Ascending aorta (tissue), 2 donors: ENCODE measurements at regions not wholly inside any gene's neighbourhood (a gene's known extent, or its start where the extent isn't known, plus 50 kb on each side); places are given as distances from the start of the nearest gene placed in this dataset.
"Not testable (repeated sequence)": the region's sequence is repeated elsewhere in the genome, so short reads cannot be mapped to it uniquely, and the experiment has no call there.

ENCODE experiments used
- DNase-seq, 2 donors: peaks; one replicate each; pipeline ENCODE4 v3.0.0-alpha.2; 2019; ENCODE audit warnings: low spot score in 2 of 2
- H3K27ac ChIP-seq, 2 donors: fragments of 200-600 bp; sonication (generic); one replicate each; pipeline ENCODE4 v1.5.1; 2016 to 2017; ENCODE audit warnings: mild to moderate bottlenecking in 1 of 2
- H3K27me3 ChIP-seq: fragments of 200-600 bp; sonication (generic); one replicate; pipeline ENCODE4 v1.5.1; 2017
- H3K36me3 ChIP-seq, 2 donors: fragments of 200-600 bp; sonication (generic); one replicate each; pipeline ENCODE4 v1.5.1; 2016
- H3K4me1 ChIP-seq, 2 donors: fragments of 200-600 bp; sonication (generic); one replicate each; pipeline ENCODE4 v1.5.1; 2016 to 2017; ENCODE audit warnings: mild to moderate bottlenecking in 1 of 2
- H3K4me3 ChIP-seq, 2 donors: fragments of 200-600 bp; sonication (generic); one replicate each; pipeline ENCODE4 v1.5.1; 2016 to 2017; ENCODE audit warnings: mild to moderate bottlenecking in 1 of 2
- H3K9me3 ChIP-seq, 2 donors: fragments of 200-600 bp; sonication (generic); one replicate each; pipeline ENCODE4 v1.5.1; 2016
- intact Hi-C: fragments of 100-400 bp; cut with DNase I; formaldehyde crosslinking; loops from one replicate; pipeline ENCODE4 v1.15.1; 2023
- TF ChIP-seq, protein P1 (sequence below), 3 experiments: fragments of 200-600 bp in 2 of 3; fragments of 450-650 bp in 1 of 3; sonication (generic) in 2 of 3; IDR thresholded peaks; one replicate each; pipeline ENCODE4 v1.5.1; 2016 to 2019; ENCODE audit warnings: antibody characterized with exemption in 3 of 3, mild to moderate bottlenecking in 1 of 3, moderate library complexity in 1 of 3

DNA sequence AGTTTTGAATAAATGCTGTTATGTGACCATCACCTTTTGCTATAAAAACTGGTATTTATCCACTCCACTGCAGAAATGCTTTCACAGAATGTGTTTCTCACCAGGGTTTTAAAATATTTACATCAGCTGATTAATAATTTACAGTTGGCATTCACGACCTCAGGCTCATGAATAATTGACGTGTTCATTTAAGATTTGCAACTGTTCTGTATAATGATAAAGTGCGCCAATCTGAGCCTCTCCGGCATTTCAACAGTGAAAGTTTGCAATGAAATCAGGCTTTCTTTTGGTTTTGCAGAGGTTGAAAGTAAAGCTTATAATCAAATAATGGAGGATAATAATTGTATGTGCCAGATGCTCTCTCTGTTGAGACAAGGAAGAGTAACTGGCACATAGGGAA, 434.9 kb downstream of the ICE1 start:
- Histone ChIP-seq H3K9me3 (no peaks in the 10 kb centered on the region), H3K27ac (no peak overlapping the region), H3K27me3 (no peaks in the 10 kb centered on the region), H3K4me3 (no peak overlapping the region), H3K4me1 (no peaks in the 10 kb centered on the region), H3K36me3 (no peaks in the 10 kb centered on the region)
- DNase-seq, result no peak
- intact Hi-C loops, result no loop called here
- TF ChIP-seq, protein P1, sequence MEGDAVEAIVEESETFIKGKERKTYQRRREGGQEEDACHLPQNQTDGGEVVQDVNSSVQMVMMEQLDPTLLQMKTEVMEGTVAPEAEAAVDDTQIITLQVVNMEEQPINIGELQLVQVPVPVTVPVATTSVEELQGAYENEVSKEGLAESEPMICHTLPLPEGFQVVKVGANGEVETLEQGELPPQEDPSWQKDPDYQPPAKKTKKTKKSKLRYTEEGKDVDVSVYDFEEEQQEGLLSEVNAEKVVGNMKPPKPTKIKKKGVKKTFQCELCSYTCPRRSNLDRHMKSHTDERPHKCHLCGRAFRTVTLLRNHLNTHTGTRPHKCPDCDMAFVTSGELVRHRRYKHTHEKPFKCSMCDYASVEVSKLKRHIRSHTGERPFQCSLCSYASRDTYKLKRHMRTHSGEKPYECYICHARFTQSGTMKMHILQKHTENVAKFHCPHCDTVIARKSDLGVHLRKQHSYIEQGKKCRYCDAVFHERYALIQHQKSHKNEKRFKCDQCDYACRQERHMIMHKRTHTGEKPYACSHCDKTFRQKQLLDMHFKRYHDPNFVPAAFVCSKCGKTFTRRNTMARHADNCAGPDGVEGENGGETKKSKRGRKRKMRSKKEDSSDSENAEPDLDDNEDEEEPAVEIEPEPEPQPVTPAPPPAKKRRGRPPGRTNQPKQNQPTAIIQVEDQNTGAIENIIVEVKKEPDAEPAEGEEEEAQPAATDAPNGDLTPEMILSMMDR (IDR thresholded peaks at IDR 0.05), result no peak

DNA sequence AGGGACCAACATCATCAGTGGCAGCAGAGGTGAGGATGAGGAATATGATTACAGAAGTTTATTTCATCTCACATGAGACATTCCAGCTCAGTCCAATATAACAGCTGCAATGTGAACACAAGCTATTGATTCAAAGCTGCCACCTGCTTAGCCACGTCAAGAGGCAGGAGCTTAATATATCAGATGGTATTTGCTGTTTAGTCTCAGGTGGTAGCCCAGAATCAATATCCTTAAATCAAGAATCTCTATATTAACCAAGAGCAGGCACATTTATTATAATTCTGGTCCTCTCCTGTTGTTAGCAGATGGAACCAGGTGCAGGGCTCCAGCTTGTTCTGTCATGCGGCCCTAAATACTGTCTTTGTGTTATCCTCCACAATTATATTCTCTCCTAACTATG, 431.6 kb downstream of the ICE1 start:
- intact Hi-C loops, result no loop called here
- H3K27me3 ChIP-seq, result no peaks in the 10 kb centered on the region
- H3K4me3 ChIP-seq, result no peak overlapping the region
- no peaks in the 10 kb centered on the region for H3K9me3 ChIP-seq
- H3K4me1 ChIP-seq, result no peaks in the 10 kb centered on the region
- no peak overlapping the region for H3K27ac ChIP-seq
- DNase-seq, result no peak
- H3K36me3 ChIP-seq, result no peaks in the 10 kb centered on the region
- TF ChIP-seq, protein P1 (IDR thresholded peaks at IDR 0.05), result no peak

DNA sequence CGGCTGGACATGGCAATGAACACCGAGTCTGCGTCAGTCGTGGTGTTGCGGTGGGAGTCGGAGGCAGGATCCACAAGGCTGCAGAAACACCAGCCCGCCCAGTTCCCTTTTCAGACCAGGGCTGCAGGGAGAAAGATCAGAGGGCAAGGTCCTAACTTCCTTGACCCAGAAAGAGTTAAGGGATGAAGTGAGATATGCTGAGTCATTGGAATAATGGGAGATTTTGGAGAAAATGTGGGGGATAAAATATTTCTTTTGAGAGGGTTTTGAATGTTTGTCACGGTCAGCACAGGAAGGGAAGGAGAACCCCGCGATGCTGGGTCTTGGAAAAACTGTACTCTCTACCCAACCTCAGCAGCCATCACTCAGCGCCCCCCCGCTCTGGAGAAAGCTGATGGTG, 416.0 kb downstream of the ICE1 start:
- Histone ChIP-seq H3K4me3 (no peak overlapping the region), H3K36me3 (no peaks in the 10 kb centered on the region), H3K4me1 (no peaks in the 10 kb centered on the region), H3K27me3 (no peaks in the 10 kb centered on the region), H3K27ac (no peak overlapping the region), H3K9me3 (no peaks in the 10 kb centered on the region)
- TF ChIP-seq, protein P1 (IDR thresholded peaks at IDR 0.05), result no peak
- intact Hi-C loops, result no loop called here
- DNase-seq, result no peak

DNA sequence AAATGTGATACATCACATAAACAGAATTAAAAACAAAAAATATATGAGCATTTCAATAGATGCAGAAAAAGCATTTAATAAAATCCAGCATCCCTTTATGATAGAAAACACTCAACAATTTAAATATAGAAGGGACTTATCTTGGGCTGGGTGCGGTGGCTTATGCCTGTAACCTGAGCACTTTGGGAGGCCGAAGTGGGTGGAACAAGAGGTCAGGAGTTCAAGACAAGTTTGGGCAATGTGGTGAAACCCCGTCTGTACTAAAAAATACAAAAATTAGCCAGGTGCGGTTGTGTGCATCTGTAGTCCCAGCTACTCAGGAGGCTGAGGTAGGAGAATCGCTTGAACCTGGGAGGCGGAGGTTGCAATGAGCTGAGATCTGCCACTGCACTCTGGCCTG, 409.1 kb downstream of the ICE1 start:
- H3K4me1 ChIP-seq, H3K27ac ChIP-seq, H3K27me3 ChIP-seq, H3K9me3 ChIP-seq, H3K4me3 ChIP-seq, DNase-seq, H3K36me3 ChIP-seq, intact Hi-C loops: not testable (repeated sequence)

DNA sequence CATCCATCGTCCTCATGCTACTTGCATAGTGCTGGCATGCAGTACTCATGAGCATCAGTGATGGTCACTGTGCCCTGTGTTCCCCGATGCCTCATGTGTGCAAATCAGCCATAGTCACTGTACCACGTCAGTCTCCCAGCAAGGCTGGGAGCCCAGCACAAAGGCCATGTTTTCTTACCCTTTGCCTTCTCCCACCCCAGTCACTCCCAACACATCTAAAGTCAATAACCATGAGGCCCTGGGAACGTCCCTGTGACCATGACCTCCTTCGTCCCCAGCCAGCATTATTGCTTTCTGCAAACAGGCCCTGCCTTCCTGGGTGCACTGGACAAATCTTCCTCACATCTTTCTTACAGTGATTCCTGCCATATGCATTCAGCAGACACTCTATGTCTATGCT, 406.1 kb downstream of the ICE1 start:
- no peak overlapping the region for H3K27ac ChIP-seq
- no peak overlapping the region for H3K4me3 ChIP-seq
- intact Hi-C loops, result no loop called here
- TF ChIP-seq, protein P1 (IDR thresholded peaks at IDR 0.05), result no peak
- no peak for DNase-seq
- H3K36me3 ChIP-seq, result no peaks in the 10 kb centered on the region
- no peaks in the 10 kb centered on the region for H3K4me1 ChIP-seq
- H3K27me3 ChIP-seq, result no peaks in the 10 kb centered on the region
- no peaks in the 10 kb centered on the region for H3K9me3 ChIP-seq

DNA sequence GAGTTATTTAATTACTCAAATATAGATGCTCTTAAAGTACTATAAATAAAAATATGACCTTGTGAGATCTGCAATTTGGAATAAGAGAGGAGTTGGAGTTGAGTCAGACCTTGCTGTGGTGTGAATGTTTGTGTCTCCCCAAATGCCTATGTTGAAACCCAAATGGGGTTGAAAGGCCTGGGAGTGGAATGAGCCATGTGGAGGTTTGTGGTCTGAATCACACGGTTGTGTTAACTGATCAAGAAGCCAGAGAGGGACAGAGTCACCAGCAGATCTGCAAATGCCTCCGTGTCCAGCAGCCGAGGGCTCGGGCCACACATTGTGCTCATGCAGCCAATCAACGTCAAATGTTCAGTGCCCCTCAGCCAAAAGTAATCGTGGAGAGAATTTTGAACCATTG, 404.4 kb downstream of the ICE1 start:
- TF ChIP-seq, protein P1 (IDR thresholded peaks at IDR 0.05), result no peak
- intact Hi-C loops, result no loop called here
- Histone ChIP-seq H3K36me3 (no peaks in the 10 kb centered on the region), H3K9me3 (no peaks in the 10 kb centered on the region), H3K27me3 (no peaks in the 10 kb centered on the region), H3K27ac (no peak overlapping the region), H3K4me3 (no peak overlapping the region), H3K4me1 (no peaks in the 10 kb centered on the region)
- no peak for DNase-seq
